Activated CD4-positive, alpha-beta T cell treated with anti-CD3 and anti-CD28 coated beads, Interleukin-2, amount 50 U/mL, for 1 hour (primary cell): ENCODE measurements at regions not wholly inside any gene's neighbourhood (a gene's known extent, or its start where the extent isn't known, plus 50 kb on each side); places are given as distances from the start of the nearest gene placed in this dataset.
"Not testable (repeated sequence)": the region's sequence is repeated elsewhere in the genome, so short reads cannot be mapped to it uniquely, and the experiment has no call there.

Source experiments
- DNase-seq: peaks from one replicate; pipeline ENCODE4 v3.0.0-alpha.2; 2020

- not testable (repeated sequence) for DNase-seq
These were observed 113.2 kb upstream of the PRSS1 start for GRCh38 chr7:142636107-142636506.

DNA sequence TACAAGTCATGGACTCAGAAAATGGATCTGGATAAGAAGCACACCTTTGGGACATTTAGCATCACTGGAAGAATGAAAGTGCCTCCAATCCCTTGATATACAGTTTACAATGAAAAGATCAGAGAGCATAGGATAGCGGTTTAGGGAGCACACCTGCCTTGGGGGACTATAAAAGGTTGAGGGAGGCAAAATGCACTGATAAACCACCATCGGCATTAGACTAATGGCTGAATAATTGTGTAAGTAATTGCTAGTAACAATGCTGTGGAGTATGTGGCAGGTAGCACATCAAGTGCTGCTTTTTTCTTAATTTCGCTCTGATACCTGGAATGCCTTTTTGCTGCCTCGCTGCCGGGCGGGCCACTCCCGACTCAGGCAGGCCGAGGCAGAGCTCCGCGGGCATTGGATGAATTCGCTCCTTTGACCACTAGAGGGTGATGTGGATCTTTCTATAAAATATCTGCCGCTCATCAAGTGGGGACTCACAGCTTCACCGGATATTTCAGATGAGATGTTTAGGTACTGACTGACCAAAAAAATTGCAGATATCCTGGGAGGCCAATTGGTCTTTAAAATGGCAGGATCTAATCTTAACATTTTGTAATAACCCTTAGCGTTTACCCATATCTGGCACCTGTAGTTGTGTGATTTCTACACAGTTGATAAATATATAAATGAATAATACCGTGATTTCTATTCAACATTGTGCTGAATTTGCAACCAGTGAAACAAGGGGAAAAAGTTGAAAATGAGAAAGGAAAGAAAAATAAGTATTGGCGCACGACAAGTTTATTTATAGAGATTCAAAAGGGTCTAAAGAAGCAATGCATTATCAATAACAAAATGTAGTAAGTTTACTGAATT is 116.8 kb upstream of the PRSS1 start:
- DNase-seq: peak; percentile 48

DNA sequence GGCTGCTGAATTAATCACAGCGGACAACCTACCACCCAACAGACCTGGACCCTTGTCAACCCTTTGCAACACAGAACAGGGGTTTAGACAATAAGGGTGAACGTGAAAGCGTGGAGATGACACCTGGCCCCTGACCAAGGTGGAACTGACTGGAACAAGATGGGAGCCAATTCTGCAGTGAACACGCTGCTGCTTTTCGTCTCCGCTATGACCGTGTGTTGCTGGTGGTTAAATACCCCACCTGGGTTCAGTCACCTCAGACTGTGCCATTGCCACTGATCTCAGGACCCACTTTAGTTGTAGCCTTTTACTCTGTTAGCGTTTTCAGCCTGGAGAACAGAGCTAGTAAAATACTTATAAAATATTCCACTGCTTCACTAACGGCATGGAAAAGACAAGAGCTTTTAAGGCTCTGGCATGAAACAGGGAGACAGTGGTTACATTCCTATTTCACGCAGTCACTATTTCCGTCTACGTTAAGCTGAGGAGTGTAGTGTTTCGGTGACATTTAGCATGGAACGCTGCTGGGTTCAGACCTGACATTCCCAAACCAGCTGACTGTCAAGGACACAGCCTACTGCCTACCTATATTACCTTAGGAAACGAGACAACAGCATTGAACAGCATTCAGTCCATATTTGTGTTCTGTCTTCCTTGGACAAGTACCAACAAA is 119.5 kb upstream of the PRSS1 start:
- no peak for DNase-seq

GRCh38 chr7:142628945-142629344 is 120.3 kb upstream of the PRSS1 start:
- no peak for DNase-seq

DNA sequence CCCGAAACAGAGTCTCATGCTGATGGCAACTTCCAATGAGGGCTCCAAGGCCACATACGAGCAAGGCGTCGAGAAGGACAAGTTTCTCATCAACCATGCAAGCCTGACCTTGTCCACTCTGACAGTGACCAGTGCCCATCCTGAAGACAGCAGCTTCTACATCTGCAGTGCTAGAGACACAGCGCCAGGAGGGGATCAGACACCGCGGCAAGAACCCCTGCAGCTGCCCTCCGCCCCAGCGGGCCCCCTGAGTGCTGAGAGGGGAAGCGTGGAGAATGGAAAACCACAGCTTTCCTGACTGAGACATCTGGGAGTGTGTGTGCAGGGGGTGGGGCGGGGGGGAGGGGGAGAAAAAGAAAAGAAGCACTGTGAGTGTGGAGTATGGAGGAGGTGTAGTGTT is 122.0 kb upstream of the PRSS1 start:
- DNase-seq: not testable (repeated sequence)

- peak; percentile 69 for DNase-seq
These were observed 122.7 kb upstream of the PRSS1 start for GRCh38 chr7:142626420-142627035.

DNA sequence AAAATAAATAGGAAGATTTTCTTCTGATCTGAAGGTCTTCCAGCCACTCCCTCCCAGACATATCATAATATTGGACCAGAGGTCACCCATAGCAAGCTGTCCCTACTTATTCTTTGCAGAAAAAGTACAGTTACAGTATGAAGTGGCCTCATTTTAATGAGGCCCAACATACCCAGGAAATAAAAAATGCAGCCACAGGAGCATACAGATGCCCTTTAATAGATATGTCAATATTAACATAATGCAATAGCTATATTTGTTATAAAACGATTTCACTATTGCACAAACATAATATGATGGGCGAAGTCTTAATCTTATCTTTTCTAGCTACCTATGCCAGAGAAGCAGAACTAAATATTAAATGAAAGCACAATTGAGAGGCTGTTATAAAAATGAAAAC is 124.1 kb upstream of the PRSS1 start:
- not testable (repeated sequence) for DNase-seq

DNA sequence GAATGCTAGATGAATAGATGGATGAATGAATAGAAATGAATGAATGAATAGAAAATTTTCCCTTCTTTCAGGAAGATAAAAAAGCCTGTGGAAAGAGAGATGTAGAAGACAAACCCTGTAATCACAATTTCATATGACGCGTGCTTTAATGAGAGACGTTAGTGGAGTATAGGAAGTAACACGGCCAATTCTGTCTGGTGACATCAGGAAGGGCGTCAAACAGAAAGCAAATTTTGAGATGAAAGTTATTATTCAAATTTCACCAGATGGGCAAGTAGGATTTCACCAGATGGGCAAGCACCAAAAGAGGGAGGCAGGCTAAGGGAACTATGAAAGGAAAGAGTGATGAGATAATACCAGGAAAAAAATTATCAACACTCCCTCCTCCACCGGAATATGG is 128.9 kb upstream of the PRSS1 start:
- no peak for DNase-seq

DNA sequence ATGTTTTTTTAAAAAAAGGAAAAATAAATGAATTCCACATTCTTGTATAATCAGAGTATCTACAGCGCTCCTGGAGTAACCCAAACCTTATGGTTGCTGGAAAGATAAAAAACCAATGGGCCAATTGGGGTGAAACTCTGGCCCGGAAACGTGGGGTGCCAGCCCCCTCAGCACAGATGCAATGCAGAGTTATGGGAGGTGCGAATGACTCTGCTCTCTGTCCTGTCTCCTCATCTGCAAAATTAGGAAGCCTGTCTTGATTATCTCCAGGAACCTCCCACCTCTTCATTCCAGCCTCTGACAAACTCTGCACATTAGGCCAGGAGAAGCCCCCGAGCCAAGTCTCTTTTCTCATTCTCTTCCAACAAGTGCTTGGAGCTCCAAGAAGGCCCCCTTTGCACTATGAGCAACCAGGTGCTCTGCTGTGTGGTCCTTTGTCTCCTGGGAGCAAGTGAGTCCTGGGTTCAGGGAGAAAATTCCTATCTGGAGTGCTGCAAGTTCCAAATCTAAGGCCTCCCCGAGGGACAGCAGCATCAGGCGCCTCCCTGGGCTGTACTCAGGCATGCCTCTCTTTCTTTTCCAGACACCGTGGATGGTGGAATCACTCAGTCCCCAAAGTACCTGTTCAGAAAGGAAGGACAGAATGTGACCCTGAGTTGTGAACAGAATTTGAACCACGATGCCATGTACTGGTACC is 130.5 kb upstream of the PRSS1 start:
- no peak for DNase-seq

DNA sequence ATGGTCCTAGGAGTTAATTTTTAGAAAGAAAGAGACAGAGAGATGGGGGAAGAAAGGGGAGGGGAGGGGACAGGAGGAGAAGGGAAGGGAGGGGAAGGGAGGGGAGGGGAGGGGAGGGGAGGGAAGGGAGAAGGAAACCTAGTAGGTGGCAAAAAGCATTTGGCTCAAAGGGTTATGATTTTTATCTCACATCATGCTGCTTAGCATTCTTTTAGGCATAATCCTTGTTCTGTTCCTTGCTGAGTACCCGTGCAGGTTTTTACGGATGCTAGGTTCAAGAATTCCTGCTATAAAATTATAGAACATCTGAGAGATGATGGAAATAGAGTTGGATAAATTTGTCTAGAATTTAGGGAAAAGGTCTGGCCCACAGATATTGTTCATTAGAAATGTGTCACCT is 132.4 kb upstream of the PRSS1 start:
- DNase-seq: no peak

DNA sequence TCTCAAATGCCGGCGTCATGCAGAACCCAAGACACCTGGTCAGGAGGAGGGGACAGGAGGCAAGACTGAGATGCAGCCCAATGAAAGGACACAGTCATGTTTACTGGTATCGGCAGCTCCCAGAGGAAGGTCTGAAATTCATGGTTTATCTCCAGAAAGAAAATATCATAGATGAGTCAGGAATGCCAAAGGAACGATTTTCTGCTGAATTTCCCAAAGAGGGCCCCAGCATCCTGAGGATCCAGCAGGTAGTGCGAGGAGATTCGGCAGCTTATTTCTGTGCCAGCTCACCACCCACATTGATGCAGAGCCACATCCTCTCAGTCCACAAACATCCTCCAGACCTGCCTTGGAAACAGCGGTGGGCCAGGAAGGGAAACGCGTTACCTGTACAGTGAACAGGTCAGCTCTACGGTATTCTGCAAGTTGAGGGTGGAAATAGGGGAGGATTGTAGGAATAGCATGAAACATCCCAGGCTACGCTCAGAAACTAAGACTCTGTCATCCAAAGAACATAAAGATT is 133.1 kb upstream of the PRSS1 start:
- DNase-seq: no peak

GRCh38 chr7:142615508-142615907 is 133.8 kb upstream of the PRSS1 start:
- DNase-seq: no peak

DNA sequence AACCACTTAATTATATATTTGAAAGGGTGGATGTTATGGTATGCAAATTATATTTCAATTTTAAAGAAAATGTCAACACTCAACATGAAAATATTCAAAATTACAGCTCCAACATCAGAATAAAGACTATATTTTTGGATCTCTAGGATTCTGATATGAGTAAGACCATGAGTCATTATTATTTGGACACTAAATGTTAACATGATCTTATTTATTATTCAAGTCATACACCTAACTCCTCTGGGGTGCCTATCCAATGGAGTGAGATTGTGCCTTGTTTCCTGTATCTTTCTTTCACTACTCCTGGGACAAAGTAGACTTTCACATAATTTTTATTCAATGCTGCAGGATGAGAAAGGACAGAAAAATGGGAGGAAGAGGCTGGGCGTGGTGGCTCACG is 135.2 kb upstream of the PRSS1 start:
- DNase-seq: no peak

- no peak for DNase-seq
These were observed 136.9 kb upstream of the PRSS1 start for GRCh38 chr7:142612237-142612881.

GRCh38 chr7:142611566-142612236 is 137.6 kb upstream of the PRSS1 start:
- no peak for DNase-seq

DNA sequence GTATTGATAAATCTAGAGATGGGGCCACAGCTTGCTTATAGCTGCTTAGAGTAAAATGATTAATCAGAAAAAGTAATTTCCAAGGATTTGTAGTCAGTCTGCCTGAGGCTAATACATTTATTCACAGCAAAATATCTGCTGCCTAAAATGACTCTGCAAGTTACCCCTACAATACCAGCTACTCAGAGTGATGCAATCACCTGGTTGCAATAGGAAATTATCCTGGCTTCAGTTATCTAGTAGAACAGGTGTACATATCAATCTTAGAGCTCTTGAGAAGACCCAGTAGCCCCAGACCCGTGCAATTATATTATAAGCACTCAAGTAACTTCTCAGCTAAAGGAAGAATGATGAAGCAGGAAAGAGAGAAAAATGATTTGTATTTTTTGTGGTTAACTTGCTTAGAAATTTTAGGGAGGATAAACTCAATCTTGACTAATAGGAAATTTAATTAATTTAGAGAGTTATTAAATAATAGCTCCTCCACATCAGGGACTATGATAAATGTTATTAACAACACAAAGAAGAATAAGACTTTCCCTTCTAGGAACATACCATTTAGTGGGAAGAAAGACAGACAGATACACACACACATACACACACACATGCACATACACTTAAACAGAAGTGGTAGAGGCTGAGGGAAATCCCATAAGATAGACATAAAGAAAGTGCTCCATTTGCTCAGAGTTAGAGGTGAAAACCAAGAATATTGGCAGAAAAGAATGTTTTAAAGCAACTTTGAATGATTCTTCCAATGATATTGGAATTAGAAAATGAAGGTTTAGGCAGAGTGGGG is 140.4 kb upstream of the PRSS1 start:
- no peak for DNase-seq

DNA sequence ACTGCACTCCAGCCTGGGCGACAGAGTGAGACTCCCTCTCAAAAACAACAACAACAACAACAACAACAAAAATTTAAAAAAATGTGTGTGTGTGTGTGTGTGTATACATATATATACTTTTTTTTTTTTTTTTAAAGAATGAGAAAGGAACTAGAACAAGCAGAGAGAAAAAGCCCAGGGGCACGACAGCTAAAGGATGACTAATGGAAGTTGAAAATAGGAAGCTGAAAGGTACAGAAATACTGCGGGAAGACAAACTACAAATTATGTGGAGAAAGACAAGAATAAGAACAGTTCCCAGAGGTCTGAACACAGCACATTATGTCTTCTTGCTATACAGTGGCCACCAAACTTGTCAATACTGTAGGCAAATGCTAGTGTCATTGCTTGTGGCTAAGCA is 141.9 kb upstream of the PRSS1 start:
- DNase-seq: no peak

DNA sequence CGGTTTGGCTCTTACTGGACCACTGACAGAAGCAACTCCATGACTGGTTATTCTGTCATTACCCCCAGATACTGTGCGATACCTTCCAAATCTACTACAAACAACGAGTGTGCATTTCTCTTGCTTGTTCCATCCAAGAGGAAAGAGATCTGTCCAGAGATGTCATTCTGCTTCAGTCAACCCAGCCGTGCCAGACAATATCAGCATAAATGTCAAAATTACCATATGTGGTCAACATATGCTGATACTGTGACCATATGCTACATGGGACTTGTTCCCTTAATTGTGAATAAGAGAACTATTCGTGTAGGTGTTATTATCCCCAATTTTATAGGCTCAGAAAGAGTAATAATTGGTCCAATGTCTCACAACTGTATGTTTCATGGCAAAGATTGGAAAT is 143.2 kb upstream of the PRSS1 start:
- DNase-seq: no peak

DNA sequence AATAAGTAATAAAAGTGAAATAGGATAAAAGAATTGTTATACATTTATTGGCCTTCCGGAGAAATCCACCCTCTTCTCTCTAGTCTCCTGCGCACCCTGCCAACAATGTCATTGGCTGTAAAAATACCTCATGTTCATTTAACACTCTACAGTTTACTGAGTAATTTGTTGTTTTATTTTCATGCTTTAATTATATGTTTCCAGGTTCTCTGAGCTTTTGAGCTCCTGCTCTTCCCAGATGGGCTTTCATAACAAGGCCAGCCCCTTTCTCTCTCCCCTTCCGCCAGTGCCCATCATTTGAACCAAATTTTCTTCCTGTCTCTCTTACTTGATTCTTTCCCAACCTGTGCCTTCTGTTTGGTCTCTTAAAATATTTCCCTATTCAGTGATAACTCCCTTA is 144.6 kb upstream of the PRSS1 start:
- DNase-seq: no peak

GRCh38 chr7:142603870-142604448 is 145.3 kb upstream of the PRSS1 start:
- DNase-seq: peak; percentile 50

DNA sequence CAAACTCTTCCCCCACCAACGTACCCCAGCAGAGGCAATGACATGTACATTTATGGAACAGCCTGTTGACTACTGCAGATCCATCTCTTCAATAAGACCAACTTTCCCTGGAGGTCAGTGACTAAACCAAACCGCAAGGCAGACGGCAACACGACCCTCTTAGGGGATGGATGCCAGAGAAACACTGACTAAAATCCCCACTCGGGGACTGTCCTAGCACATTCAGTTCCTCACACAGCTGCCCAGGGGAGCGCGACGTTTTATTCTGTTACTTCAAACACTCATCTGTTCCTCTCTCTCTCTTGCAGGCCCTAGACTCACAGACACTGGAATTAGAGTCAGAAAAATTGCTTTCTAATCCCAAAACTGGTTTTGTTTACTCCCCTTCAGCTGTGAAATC is 146.5 kb upstream of the PRSS1 start:
- no peak for DNase-seq
